ENCODE measurements at regions not wholly inside any gene's neighbourhood (a gene's known extent, or its start where the extent isn't known, plus 50 kb on each side); places are given as distances from the start of the nearest gene placed in this dataset.

GRCh38 chr7:85972504-85973141 lies 671.1 kb upstream of the GRM3 start:
- TF ChIP-seq CTCF (conservative IDR thresholded peaks at IDR 0.05; ENCODE audit: low read depth, low read length): no peak
- Histone ChIP-seq H3K4me1 (ENCODE audit: low read depth, poor library complexity, severe bottlenecking) (no peaks in the 10 kb centered on the region), H3K9ac (no peak overlapping the region), H3K27me3 (ENCODE audit: insufficient read depth, low read depth) (no peaks in the 10 kb centered on the region), H3K27ac (no peak overlapping the region), H2AFZ (ENCODE audit: low read depth) (no peak overlapping the region), H3K4me2 (no peak overlapping the region), H3K79me2 (ENCODE audit: insufficient read depth, low read depth) (no peaks in the 10 kb centered on the region), H3K36me3 (ENCODE audit: insufficient read depth) (no peaks in the 10 kb centered on the region), H4K20me1 (ENCODE audit: insufficient read depth) (no peaks in the 10 kb centered on the region), H3K4me3 (IDR thresholded peaks at IDR 0.05; ENCODE audit: insufficient read depth, low read depth, low read length) (no peak overlapping the region)

DNA sequence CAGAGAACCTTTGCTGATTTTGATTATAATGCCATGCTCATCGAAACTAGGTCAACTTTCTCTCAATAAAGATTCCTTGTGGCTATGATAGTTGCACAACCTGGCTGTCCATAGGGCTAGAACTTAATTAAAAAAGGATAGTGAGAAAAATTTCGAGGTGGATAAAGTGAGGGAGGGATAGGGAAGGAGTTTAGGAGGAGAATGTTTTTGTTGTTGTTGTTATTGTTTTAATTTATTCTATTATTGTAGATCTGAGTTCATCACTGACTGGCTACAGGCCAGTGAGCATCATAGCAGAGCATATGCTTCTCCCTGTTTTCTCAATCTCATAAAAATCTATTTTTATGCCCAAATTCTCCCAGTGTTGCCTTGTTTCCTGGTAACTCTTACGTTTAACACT lies 688.7 kb upstream of the GRM3 start:
- no peak overlapping the region for H3K4me3 ChIP-seq (IDR thresholded peaks at IDR 0.05; ENCODE audit: insufficient read depth, low read depth, low read length)
- no peaks in the 10 kb centered on the region for H4K20me1 ChIP-seq (ENCODE audit: insufficient read depth)
- H3K79me2 ChIP-seq (ENCODE audit: insufficient read depth, low read depth): no peaks in the 10 kb centered on the region
- TF ChIP-seq CTCF (conservative IDR thresholded peaks at IDR 0.05; ENCODE audit: low read depth, low read length): no peak
- no peak overlapping the region for H3K4me2 ChIP-seq
- no peak overlapping the region for H2AFZ ChIP-seq (ENCODE audit: low read depth)
- no peaks in the 10 kb centered on the region for H3K36me3 ChIP-seq (ENCODE audit: insufficient read depth)
- H3K4me1 ChIP-seq (ENCODE audit: low read depth, poor library complexity, severe bottlenecking): no peaks in the 10 kb centered on the region
- no peak overlapping the region for H3K27ac ChIP-seq
- H3K27me3 ChIP-seq (ENCODE audit: insufficient read depth, low read depth): no peaks in the 10 kb centered on the region
- H3K9ac ChIP-seq: no peak overlapping the region

DNA sequence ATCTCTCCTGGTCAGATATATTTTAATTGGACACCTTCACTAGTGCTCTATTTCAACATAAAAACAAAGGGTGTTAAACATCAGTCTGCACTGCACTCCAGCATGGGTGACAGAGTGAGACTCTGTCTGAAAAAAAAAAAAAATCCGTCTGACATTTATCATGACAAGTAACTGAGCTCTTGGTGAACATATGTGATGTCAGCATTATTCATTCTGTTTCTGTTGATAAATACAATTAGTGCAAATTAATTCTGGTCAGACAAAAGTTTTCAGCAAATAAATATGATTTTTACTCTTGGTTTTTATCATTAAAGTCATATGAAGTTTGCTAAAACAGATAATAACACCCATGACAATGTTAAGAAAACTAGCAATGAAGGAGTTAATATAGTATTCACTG lies 692.8 kb upstream of the GRM3 start:
- no peak for TF ChIP-seq CTCF (conservative IDR thresholded peaks at IDR 0.05; ENCODE audit: low read depth, low read length)
- Histone ChIP-seq H3K4me1 (ENCODE audit: low read depth, poor library complexity, severe bottlenecking) (no peaks in the 10 kb centered on the region), H3K27me3 (ENCODE audit: insufficient read depth, low read depth) (no peaks in the 10 kb centered on the region), H4K20me1 (ENCODE audit: insufficient read depth) (no peaks in the 10 kb centered on the region), H3K4me2 (no peak overlapping the region), H3K36me3 (ENCODE audit: insufficient read depth) (no peaks in the 10 kb centered on the region), H3K9ac (no peak overlapping the region), H3K79me2 (ENCODE audit: insufficient read depth, low read depth) (no peaks in the 10 kb centered on the region), H3K4me3 (IDR thresholded peaks at IDR 0.05; ENCODE audit: insufficient read depth, low read depth, low read length) (no peak overlapping the region), H3K27ac (no peak overlapping the region), H2AFZ (ENCODE audit: low read depth) (no peak overlapping the region)

DNA sequence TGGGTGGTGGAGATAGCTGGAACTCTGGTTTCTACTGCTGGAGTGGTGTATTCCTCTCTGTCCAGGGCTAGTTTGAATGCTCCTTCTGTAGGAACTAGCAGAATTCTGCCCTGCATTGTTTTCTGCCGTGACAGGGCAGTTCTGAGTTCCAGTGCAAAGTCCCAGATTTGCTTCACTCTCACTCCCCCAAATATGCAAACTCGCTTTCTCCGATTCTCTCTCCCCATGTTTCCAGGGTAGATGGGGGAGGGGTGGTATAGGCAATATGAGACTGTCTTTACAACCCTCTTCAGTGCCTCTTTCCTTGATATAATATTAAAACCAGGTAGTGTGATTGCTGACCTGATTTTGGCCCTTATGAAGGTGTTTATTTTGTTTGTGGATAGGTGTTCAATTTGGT lies 693.3 kb upstream of the GRM3 start:
- Histone ChIP-seq H3K27me3 (ENCODE audit: insufficient read depth, low read depth) (no peaks in the 10 kb centered on the region), H3K4me2 (no peak overlapping the region), H3K9ac (no peak overlapping the region), H3K4me1 (ENCODE audit: low read depth, poor library complexity, severe bottlenecking) (no peaks in the 10 kb centered on the region), H3K27ac (no peak overlapping the region), H3K79me2 (ENCODE audit: insufficient read depth, low read depth) (no peaks in the 10 kb centered on the region), H3K4me3 (IDR thresholded peaks at IDR 0.05; ENCODE audit: insufficient read depth, low read depth, low read length) (no peak overlapping the region), H4K20me1 (ENCODE audit: insufficient read depth) (no peaks in the 10 kb centered on the region), H3K36me3 (ENCODE audit: insufficient read depth) (no peaks in the 10 kb centered on the region), H2AFZ (ENCODE audit: low read depth) (no peak overlapping the region)
- TF ChIP-seq CTCF (conservative IDR thresholded peaks at IDR 0.05; ENCODE audit: low read depth, low read length): no peak
